Cardiac muscle cell (in vitro differentiated cells and primary cell): ENCODE measurements at regions not wholly inside any gene's neighbourhood (a gene's known extent, or its start where the extent isn't known, plus 50 kb on each side); places are given as distances from the start of the nearest gene placed in this dataset.
"Not testable (repeated sequence)": the region's sequence is repeated elsewhere in the genome, so short reads cannot be mapped to it uniquely, and the experiment has no call there.

Experiments
- DNase-seq, 2 donors: peaks; one replicate each; pipeline versions ENCODE4 v3.0.0 to v3.0.0-alpha.2; 2010 to 2017; ENCODE audit warnings: low read depth in 1 of 2, low spot score in 1 of 2
- H3K27ac ChIP-seq: fragments of 200-600 bp; sonication (generic); 2 replicates; pipeline ENCODE4 v1.5.1; 2016
- H3K27me3 ChIP-seq: fragments of 200-600 bp; sonication (generic); 2 replicates; pipeline ENCODE4 v1.6.0; 2016; ENCODE audit warnings: control low read depth
- H3K36me3 ChIP-seq: fragments of 200-600 bp; sonication (generic); 2 replicates; pipeline ENCODE4 v1.5.1; 2016; ENCODE audit warnings: control low read depth
- H3K4me1 ChIP-seq: fragments of 200-600 bp; sonication (generic); 2 replicates; pipeline ENCODE4 v1.8.1; 2017; ENCODE audit warnings: low read depth, mild to moderate bottlenecking, mixed run types
- H3K4me3 ChIP-seq: fragments of 200-600 bp; sonication (generic); 2 replicates; pipeline ENCODE4 v1.5.1; 2016; ENCODE audit warnings: mild to moderate bottlenecking
- H3K9me3 ChIP-seq: fragments of 200-600 bp; sonication (generic); 2 replicates; pipeline ENCODE4 v1.5.1; 2017; ENCODE audit warnings: low read depth, mild to moderate bottlenecking, control low read depth
- TF ChIP-seq, protein P1 (sequence below): IDR thresholded peaks from 2 replicates; pipeline ENCODE4 v1.5.1; 2012; ENCODE audit warnings: low read depth, mild to moderate bottlenecking, low read length

DNA sequence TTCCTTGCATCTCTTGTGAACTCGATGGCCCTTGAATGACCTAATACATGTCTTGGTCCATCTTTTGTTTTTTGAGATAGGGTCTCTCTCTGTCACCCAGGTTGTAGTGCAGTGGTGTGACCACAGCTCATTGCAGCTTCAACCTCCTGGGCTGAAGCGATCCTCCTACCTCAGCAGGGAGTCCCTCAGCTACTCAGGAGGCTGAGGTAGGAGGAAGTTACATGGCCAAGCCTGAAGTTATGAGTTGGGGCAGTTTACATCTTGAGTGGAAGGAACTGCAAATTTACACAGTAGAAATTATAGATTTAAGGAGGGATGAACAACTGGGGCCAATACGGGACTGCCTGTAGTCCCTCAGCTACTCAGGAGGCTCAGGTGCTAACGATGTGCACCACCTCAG lies 97.2 kb upstream of the METTL14 start:
- TF ChIP-seq, protein P1, sequence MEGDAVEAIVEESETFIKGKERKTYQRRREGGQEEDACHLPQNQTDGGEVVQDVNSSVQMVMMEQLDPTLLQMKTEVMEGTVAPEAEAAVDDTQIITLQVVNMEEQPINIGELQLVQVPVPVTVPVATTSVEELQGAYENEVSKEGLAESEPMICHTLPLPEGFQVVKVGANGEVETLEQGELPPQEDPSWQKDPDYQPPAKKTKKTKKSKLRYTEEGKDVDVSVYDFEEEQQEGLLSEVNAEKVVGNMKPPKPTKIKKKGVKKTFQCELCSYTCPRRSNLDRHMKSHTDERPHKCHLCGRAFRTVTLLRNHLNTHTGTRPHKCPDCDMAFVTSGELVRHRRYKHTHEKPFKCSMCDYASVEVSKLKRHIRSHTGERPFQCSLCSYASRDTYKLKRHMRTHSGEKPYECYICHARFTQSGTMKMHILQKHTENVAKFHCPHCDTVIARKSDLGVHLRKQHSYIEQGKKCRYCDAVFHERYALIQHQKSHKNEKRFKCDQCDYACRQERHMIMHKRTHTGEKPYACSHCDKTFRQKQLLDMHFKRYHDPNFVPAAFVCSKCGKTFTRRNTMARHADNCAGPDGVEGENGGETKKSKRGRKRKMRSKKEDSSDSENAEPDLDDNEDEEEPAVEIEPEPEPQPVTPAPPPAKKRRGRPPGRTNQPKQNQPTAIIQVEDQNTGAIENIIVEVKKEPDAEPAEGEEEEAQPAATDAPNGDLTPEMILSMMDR, result no peak
- H3K9me3 ChIP-seq, result no peaks in the 10 kb centered on the region

DNA sequence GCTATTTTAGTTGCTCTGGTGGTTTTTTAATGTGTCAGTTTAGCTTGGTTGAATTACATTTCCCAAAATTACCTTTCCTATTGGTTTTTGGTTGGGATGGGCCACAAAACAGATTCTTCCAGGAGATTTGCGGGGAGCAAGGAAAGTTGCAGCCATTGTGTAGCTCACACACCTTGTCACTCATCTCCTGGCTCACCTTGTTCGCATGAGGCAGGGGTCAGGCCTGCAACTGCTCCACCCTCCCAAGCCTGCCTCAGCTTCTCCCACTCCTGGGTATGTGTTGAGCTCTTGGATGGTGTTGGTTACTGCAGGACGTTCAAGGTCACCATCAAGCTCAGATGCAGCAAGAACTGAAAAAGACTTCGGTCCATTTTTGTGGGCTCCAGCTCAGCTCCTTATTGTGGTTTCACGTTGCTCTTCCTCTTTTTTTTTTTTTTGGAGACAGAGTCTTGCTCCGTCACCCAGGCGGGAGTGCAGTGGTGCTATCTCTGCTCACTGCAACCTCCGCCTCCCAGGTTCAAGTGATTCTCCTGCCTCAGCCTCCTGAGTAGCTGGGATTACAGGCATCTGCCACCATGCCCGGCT lies 95.6 kb upstream of the METTL14 start:
- H3K27ac ChIP-seq, result no peak overlapping the region
- H3K9me3 ChIP-seq, result no peaks in the 10 kb centered on the region
- no peaks in the 10 kb centered on the region for H3K4me1 ChIP-seq
- H3K27me3 ChIP-seq, result no peaks in the 10 kb centered on the region
- no peak overlapping the region for H3K4me3 ChIP-seq
- DNase-seq, result no peak
- H3K36me3 ChIP-seq, result no peaks in the 10 kb centered on the region
- TF ChIP-seq, protein P1, result no peak

More for the DNA sequence above, 97.2 kb upstream of the METTL14 start:
- no peaks in the 10 kb centered on the region for H3K4me1 ChIP-seq
- no peaks in the 10 kb centered on the region for H3K36me3 ChIP-seq
- H3K4me3 ChIP-seq, result no peak overlapping the region
- DNase-seq, result no peak
- no peaks in the 10 kb centered on the region for H3K27me3 ChIP-seq
- H3K27ac ChIP-seq, result no peak overlapping the region

DNA sequence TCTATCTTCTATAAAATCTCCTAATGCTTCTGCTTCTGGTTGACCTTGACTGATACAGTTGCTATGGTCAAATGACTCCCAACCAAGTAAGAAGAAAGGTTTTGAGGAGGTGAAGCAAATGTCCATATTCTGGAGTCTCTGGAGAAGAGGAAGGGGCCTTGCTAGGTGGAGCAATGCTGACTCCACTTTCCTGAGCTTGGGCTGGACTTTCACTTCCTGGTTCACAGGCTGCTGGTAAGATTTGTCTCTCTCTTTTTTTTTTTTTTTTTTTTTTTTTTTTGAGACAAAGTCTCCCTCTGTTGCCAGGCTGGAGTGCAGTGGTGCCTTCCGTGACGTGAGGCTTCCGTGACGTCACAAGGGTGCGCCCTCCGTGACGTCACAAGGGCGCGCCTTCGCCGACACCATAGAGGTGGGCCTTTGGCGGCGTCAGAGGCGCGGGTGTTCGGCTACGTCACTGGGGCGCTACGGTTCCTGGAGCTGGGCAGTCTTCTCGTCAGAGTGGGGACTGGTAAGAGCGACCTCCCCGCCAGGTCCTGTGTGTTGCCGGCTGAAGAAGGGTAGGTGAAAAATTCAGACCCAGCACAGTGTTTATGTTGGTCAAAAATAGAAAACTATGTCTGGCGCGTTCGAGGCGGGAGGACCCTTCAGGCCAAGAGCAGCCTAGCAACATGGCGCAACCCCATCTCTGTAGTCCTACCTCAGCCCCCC lies 93.7 kb upstream of the METTL14 start:
- not testable (repeated sequence) for H3K27me3 ChIP-seq, H3K9me3 ChIP-seq, H3K36me3 ChIP-seq, H3K4me1 ChIP-seq
- DNase-seq, result peak; percentile 76 to 97
- Histone ChIP-seq H3K4me3 (peak overlapping the region; percentile 35), H3K27ac (peak overlapping the region; percentile 84)

DNA sequence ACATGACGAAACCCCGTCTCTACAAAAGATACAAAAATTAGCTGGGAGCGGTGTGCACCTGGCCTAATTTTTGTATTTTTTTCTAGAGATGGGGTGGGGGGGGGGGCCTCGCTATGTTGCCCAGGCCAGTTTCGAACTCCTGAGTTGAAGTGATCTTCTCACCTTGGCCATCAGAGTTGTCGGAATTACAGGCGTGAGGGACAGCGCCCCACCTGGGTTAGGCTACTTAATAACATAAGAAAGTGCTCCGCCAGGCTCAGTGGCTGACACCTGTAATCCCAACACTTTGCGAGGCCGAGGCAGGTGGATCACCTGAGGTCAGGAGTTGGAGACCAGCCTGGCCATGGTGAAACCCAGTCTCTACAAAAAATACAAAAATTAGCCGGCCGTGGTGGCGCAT lies 92.9 kb upstream of the METTL14 start:
- H3K27ac ChIP-seq, H3K27me3 ChIP-seq, H3K9me3 ChIP-seq, H3K4me1 ChIP-seq, DNase-seq, H3K36me3 ChIP-seq: not testable (repeated sequence)
- H3K4me3 ChIP-seq, result peak overlapping the region; percentile 35

DNA sequence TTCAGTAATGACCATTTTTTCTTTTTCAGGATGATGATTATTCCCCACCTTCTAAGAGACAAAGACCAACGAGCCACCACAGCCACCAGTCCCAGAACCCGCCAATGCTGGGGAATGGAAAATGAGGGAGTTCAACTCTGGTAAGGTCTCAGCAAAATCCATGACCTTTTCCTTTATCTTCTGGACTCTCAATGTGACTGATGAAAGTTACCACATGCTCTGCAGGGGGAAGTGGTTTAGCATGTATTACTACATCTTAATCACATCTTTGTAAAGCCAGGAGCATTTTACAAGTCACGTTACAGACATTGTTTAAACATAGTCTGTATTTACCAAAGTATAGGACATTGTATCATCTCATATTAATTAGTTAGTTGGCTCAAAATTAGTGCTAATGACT lies 89.3 kb upstream of the METTL14 start:
- H3K4me1 ChIP-seq, H3K9me3 ChIP-seq, H3K27me3 ChIP-seq, H3K4me3 ChIP-seq, H3K27ac ChIP-seq, H3K36me3 ChIP-seq, DNase-seq: not testable (repeated sequence)

DNA sequence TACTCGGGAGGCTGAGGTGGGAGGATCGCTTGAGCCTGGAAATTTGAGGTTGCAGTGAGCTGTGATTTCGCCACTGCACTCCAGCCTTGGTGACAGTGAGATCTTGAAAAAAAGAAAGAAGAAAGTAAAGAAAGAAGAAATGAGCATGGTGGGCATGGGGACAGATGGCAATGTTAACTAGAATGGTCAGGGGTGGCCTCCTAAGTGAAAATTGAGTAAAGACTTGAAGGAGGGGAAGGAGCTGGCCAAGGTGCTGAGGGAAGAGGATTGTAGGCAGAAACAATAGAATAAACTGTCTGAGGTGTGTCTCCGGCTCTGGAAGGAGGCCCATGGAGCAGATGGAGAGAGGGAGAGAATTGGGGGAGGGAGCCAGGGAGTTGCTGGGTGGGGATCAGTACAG lies 60.1 kb upstream of the METTL14 start:
- not testable (repeated sequence) for H3K4me1 ChIP-seq, H3K4me3 ChIP-seq, H3K27ac ChIP-seq, DNase-seq, H3K36me3 ChIP-seq, H3K27me3 ChIP-seq, H3K9me3 ChIP-seq

DNA sequence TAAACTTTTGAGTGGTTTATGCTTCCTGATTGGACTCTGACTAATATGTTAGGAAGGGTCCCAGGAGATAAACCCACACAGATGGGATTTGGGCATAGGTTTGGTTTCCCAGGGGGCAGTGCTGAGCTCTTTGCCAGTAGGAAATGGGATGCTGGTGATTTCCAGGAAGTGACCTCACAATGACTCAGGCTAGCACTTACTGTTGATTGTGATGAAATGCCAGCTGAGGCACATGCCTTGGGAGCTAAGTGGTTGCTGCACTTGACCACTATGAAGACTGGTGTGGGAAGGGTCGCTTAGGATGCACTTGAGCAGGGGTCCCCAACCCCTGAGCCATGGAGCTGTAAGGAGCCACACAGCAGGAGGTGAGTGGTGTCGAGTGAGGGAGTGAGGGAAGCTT lies 55.5 kb upstream of the METTL14 start:
- peak in 1 of 2 donors; percentile 58 for DNase-seq
- not testable (repeated sequence) for H3K36me3 ChIP-seq, H3K4me3 ChIP-seq, H3K27ac ChIP-seq, H3K4me1 ChIP-seq, H3K9me3 ChIP-seq, H3K27me3 ChIP-seq

DNA sequence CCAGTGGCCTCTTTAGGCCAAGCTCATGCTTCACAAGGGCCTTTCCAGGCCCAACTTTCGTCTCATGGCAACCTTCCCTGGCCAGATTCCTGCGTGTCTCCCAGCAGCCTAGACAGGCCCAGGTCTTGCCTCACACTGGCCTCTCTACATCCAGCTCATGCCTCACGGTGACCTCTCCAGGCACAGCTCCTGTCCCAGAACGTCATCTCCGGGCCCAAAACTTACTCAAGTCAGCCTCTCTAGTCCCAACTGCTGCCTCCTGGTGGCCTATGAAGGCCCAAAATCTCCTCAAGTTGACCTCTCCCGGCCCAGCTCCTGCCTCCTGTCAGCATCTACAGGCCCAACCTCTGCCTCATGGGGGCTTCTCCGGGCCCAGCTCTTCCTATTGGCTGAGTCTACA lies 54.3 kb upstream of the METTL14 start:
- H3K9me3 ChIP-seq, H3K27me3 ChIP-seq, H3K27ac ChIP-seq, DNase-seq, H3K4me1 ChIP-seq, H3K4me3 ChIP-seq, H3K36me3 ChIP-seq: not testable (repeated sequence)

DNA sequence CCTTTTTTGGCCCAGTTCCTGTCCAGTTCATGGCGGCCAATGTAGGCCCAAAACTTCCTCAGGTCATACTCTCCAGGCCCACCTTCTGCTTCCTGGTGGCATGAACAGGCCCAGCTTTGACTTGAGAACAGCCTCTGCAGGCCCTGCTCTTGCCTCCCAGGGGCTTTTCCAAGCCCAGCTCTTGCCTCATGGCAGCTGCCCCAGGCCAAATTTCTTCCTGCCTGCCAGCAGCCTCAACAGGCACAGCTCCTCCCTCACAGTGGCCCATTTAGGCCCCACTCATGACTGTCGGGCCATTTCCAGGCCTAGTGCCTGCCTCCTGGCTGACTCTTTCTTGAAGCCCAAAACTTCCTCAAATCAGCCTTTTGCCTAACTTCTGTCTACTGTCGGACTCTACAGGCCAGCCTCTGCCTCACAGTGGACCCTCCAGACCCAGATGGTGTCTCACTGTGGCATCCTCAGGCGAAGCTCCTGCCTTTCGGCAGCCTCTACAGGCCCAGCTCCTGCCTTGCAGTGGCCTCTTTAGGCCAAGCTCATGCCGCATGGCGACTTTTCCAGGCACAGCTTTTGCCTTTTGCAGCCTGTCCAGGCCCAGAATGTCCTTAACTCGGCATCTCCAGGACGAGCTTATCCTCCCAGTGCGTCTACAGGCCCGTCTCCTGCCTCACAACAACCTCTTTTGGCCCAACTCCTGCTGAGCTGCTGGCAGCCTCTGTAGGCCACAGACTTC lies 53.7 kb upstream of the METTL14 start:
- not testable (repeated sequence) for H3K4me3 ChIP-seq, H3K27me3 ChIP-seq, H3K4me1 ChIP-seq, DNase-seq, H3K27ac ChIP-seq, H3K36me3 ChIP-seq, H3K9me3 ChIP-seq

DNA sequence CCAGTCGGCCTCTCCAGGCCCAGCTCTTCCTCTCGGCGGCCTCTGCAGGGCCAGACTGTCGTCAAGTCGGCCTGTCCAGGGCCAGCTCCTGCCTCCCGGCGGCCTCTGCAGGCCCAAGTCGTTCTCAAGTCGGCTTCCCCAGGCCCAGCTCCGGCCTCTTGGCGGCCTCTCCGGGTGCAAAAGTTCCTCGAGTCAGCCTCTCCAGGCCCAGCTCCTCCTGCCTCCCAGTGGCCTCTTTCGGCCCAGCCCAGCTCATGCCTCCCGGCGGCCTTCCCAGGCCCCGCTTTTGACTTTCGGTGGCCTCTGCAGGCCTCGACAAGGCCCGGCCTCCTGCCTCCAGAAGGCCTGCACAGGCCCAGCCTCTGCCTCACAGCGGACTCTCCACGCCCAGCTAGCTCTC lies 51.7 kb upstream of the METTL14 start:
- H3K36me3 ChIP-seq, H3K4me3 ChIP-seq, H3K4me1 ChIP-seq, H3K27ac ChIP-seq, H3K27me3 ChIP-seq, H3K9me3 ChIP-seq, DNase-seq: not testable (repeated sequence)

DNA sequence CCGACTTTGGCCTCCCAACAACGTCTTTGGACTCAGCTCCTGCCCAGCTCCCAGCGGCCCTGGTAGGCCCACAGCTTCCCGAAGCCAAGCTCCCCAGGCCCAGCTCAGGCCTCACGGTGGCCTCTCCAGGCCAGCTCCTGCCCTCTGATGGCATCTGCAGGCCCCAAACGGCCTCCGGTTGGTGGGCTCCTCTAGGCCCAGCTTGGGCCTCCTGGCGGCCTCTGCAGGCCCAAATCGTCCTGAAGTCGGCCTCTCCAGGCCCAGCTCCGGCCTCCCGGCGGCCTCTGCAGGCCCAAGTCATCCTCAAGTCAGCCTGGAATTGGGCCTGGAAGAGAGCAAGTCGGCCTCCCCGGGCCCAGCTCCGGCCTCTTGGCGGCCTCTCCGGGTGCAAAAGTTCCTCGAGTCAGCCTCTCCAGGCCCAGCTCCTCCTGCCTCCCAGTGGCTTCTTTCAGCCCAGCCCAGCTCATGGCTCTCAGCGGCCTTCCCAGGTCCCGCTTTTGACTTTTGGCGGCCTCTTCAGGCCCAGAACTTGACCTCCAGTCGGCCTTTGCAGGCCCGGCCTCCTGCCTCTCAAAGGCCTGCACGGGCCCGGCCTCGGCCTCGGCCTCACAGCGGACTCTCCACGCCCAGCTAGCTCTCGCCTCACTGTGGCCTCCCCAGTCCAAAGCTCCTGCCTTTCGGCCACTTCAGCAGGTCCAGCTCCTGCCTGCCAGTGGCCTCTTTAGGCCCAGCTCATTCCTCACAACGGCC lies 50.9 kb upstream of the METTL14 start:
- H3K36me3 ChIP-seq, H3K4me3 ChIP-seq, H3K9me3 ChIP-seq, H3K27ac ChIP-seq, H3K27me3 ChIP-seq, DNase-seq, H3K4me1 ChIP-seq: not testable (repeated sequence)
